Nephron (organoid): ENCODE measurements at regions not wholly inside any gene's neighbourhood (a gene's known extent, or its start where the extent isn't known, plus 50 kb on each side); places are given as distances from the start of the nearest gene placed in this dataset.

ENCODE experiments used
- H3K27ac Mint-ChIP-seq, 3 experiments: 2 replicates each; pipeline ENCODE4 v1.8.0; 2020; ENCODE audit warnings: mixed read lengths in 3 of 3, mild to moderate bottlenecking in 2 of 3, moderate library complexity in 1 of 3
- H3K27me3 Mint-ChIP-seq: 2 replicates; pipeline ENCODE4 v1.8.0; 2021; ENCODE audit warnings: low read depth, mild to moderate bottlenecking, moderate library complexity, mixed read lengths
- H3K36me3 Mint-ChIP-seq: 2 replicates; pipeline ENCODE4 v1.8.0; 2020; ENCODE audit warnings: low read depth, mixed read lengths
- H3K4me1 Mint-ChIP-seq: 2 replicates; pipeline ENCODE4 v1.8.0; 2020; ENCODE audit warnings: mixed read lengths
- H3K4me3 Mint-ChIP-seq, 3 experiments: 2 replicates each; pipeline ENCODE4 v1.8.0; 2020; ENCODE audit warnings: mild to moderate bottlenecking in 3 of 3, mixed read lengths in 3 of 3, moderate library complexity in 2 of 3
- H3K9me3 Mint-ChIP-seq: 2 replicates; pipeline ENCODE4 v1.8.0; 2020; ENCODE audit warnings: mixed read lengths
- TF ChIP-seq, protein P1 (sequence below), 3 experiments: fragments of 200-600 bp; sonication (generic); IDR thresholded peaks; one replicate each; pipeline ENCODE4 v1.5.0; 2021; ENCODE audit warnings: antibody characterized with exemption in 3 of 3; ENCODE audit not compliant: unreplicated experiment in 3 of 3

DNA sequence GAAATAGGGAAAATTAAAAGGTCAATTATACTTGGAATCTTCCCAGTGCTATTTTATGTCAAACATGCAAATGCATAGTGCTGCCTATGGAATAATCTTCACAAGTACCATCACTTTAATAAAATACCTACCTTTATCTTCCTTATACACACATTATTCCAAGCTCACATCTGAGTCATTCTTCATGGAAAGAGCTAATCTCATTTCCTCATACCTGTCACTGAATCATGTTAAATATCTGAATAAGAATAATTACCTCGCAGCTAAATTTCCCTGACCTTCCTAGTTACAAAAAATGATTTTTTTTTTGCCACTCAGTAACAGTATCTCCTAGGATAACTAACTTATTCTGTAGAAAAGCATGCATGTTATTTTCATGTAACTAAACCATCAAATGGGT is 661.4 kb upstream of the HS3ST5 start:
- H3K4me3 Mint-ChIP-seq, result no peak overlapping the region
- H3K27me3 Mint-ChIP-seq, result no peaks in the 10 kb centered on the region
- H3K36me3 Mint-ChIP-seq, result no peaks in the 10 kb centered on the region
- H3K9me3 Mint-ChIP-seq, result no peaks in the 10 kb centered on the region
- peak overlapping the region in 1 of 3 experiments; percentile 57 for H3K27ac Mint-ChIP-seq
- H3K4me1 Mint-ChIP-seq, result peaks cover 12% of the 10 kb centered on the region
- TF ChIP-seq, protein P1, sequence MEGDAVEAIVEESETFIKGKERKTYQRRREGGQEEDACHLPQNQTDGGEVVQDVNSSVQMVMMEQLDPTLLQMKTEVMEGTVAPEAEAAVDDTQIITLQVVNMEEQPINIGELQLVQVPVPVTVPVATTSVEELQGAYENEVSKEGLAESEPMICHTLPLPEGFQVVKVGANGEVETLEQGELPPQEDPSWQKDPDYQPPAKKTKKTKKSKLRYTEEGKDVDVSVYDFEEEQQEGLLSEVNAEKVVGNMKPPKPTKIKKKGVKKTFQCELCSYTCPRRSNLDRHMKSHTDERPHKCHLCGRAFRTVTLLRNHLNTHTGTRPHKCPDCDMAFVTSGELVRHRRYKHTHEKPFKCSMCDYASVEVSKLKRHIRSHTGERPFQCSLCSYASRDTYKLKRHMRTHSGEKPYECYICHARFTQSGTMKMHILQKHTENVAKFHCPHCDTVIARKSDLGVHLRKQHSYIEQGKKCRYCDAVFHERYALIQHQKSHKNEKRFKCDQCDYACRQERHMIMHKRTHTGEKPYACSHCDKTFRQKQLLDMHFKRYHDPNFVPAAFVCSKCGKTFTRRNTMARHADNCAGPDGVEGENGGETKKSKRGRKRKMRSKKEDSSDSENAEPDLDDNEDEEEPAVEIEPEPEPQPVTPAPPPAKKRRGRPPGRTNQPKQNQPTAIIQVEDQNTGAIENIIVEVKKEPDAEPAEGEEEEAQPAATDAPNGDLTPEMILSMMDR (IDR thresholded peaks at IDR 0.05; ENCODE audit: unreplicated experiment in 3 of 3), result no peak

DNA sequence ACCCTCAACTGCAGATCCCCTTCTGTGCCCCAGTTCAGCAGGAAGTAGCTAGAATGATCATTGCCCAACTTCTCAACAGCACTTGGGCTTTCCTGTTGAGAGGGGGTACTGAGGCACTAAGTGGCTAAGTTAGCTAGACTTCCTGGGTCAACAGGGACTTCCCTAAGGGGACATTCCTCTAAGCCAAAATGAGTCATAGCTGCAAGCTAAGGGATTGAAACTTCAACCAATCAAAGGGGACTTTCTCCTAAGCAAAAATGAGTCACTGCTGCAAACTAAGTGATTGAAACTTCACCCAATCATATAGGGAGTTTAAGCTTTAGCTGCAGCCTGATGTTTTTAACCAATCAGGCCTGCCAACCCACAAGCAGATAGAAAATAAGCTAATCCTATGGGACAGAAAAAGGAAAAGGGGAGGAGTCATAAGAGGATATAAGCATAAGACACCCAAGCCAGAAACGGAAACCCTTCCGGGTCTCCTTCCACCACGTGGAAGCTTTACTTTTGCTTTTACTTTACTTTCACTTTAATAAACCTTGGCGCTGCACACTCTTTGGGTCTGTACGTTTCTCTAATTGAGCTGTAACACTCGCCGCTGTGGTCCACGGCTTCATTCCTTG is 659.0 kb upstream of the HS3ST5 start:
- Mint-ChIP-seq H3K36me3 (no peaks in the 10 kb centered on the region), H3K4me1 (peaks cover 12% of the 10 kb centered on the region), H3K9me3 (no peaks in the 10 kb centered on the region), H3K27me3 (no peaks in the 10 kb centered on the region), H3K4me3 (no peak overlapping the region), H3K27ac (no peak overlapping the region)
- TF ChIP-seq, protein P1 (IDR thresholded peaks at IDR 0.05; ENCODE audit: unreplicated experiment in 3 of 3), result no peak

DNA sequence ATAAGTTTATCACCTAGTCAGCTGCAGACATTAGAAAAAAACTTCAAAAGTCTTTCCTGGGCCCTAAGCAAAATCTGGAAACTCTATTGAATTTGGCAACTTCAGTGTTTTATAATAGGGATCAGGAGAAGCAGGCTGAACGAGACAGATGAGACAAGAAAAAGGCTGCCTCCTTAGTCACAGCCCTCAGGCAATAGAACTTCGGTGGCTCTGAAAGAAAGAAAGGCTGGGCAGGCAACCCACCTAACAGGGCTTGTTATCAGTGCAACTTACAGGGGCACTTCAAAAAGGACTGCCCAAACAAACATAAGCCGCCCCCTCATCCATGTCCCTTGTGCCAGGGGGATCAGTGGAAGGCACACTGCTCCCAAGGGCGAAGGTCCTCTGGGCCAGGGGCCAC is 657.9 kb upstream of the HS3ST5 start:
- H3K27me3 Mint-ChIP-seq, result no peaks in the 10 kb centered on the region
- TF ChIP-seq, protein P1 (IDR thresholded peaks at IDR 0.05; ENCODE audit: unreplicated experiment in 3 of 3), result no peak
- H3K27ac Mint-ChIP-seq, result no peak overlapping the region
- H3K4me3 Mint-ChIP-seq, result no peak overlapping the region
- peaks cover 12% of the 10 kb centered on the region for H3K4me1 Mint-ChIP-seq
- H3K36me3 Mint-ChIP-seq, result no peaks in the 10 kb centered on the region
- no peaks in the 10 kb centered on the region for H3K9me3 Mint-ChIP-seq

DNA sequence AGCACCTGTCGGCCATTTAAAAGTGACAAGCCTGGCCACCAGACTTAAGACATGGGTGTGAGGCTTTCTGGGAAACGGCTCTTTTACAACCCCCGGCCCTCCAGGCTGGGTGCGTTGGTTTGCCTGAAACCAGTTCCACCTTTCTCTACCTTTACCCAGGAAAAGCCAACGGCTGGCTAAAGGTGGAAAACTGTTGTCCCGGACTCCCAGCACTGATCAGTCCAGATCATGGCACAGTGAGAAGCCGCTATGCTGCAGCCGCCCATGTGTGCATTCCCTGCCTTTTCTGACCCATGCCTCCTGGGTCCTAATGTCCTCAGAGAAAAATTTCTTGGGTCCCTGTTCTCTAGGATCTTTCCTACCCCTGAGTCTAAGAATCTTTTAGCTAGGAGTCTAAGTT is 655.7 kb upstream of the HS3ST5 start:
- H3K27ac Mint-ChIP-seq, result no peak overlapping the region
- H3K9me3 Mint-ChIP-seq, result no peaks in the 10 kb centered on the region
- H3K4me3 Mint-ChIP-seq, result no peak overlapping the region
- no peaks in the 10 kb centered on the region for H3K27me3 Mint-ChIP-seq
- no peaks in the 10 kb centered on the region for H3K36me3 Mint-ChIP-seq
- H3K4me1 Mint-ChIP-seq, result peaks cover 6% of the 10 kb centered on the region
- TF ChIP-seq, protein P1 (IDR thresholded peaks at IDR 0.05; ENCODE audit: unreplicated experiment in 3 of 3), result no peak

DNA sequence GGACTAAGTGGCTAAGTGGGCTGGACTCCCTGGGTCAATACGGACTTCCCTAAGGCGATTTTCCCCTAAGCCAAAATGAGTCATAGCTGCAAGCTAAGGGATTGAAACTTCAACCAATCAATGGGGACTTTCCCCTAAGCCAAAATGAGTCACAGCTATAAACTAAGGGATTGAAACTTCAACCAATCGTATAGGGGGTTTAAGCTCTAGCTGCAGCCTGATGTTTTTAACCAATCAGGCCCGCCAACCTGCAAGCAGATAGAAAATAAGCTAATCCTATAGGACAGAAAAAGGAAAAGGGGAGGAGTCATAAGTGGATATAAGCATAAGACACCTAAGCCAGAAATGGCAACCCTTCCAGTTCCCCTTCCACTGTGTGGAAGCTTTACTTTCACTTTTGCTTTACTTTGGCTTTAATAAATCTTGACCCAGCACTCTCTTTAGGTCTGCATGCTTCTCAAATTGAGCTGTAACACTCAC is 655.0 kb upstream of the HS3ST5 start:
- Mint-ChIP-seq H3K27me3 (no peaks in the 10 kb centered on the region), H3K4me3 (no peak overlapping the region), H3K9me3 (no peaks in the 10 kb centered on the region), H3K36me3 (no peaks in the 10 kb centered on the region), H3K4me1 (peaks cover 6% of the 10 kb centered on the region), H3K27ac (no peak overlapping the region)
- TF ChIP-seq, protein P1 (IDR thresholded peaks at IDR 0.05; ENCODE audit: unreplicated experiment in 3 of 3), result no peak

DNA sequence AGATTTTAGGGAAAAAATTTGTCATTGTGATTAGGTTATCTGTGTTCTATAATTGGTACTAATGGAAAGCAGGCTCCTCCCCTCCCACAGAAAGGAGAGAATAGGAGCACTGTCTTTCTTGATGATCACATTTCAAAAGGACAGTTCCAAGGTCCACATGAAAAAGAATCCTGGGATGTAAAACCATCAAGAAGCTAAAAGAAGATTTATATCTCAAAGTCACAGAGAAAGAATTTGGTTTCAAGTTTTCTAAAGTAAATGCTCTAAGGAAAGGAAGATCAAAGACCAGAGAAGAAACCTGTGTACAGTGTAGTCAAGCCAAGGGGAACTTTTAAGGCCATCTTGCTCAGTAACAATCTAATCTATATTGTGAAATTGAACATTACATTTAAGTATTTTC is 652.7 kb upstream of the HS3ST5 start:
- H3K36me3 Mint-ChIP-seq, result no peaks in the 10 kb centered on the region
- no peaks in the 10 kb centered on the region for H3K27me3 Mint-ChIP-seq
- H3K9me3 Mint-ChIP-seq, result no peaks in the 10 kb centered on the region
- H3K27ac Mint-ChIP-seq, result peak overlapping the region in 1 of 3 experiments; percentile 11
- TF ChIP-seq, protein P1 (IDR thresholded peaks at IDR 0.05; ENCODE audit: unreplicated experiment in 3 of 3), result no peak
- H3K4me1 Mint-ChIP-seq, result peaks cover 6% of the 10 kb centered on the region
- H3K4me3 Mint-ChIP-seq, result no peak overlapping the region
